Lung (tissue), 11 donors: ENCODE measurements at regions not wholly inside any gene's neighbourhood (a gene's known extent, or its start where the extent isn't known, plus 50 kb on each side); places are given as distances from the start of the nearest gene placed in this dataset.

ENCODE experiments used
- ATAC-seq: fragments of 200-7000 bp; cut with Tn5 transposase; one replicate; pipeline ENCODE4 v1.9.1; 2020; ENCODE audit warnings: moderate number of reproducible peaks; ENCODE audit not compliant: insufficient read depth, low FRiP score
- DNase-seq, 3 donors: peaks; one replicate each; pipeline ENCODE4 v3.0.0-alpha.2; 2013 to 2017
- H3K27ac ChIP-seq, 2 donors: one replicate each; pipeline ENCODE4 v1.5.1; 2013; ENCODE audit warnings: mild to moderate bottlenecking in 2 of 2, moderate library complexity in 2 of 2, control low read depth in 1 of 2, inconsistent platforms in 1 of 2, low read depth in 1 of 2, low read length in 1 of 2
- H3K27me3 ChIP-seq, 3 donors: one replicate each; pipeline ENCODE4 v1.5.1; 2013; ENCODE audit warnings: low read length in 2 of 3; ENCODE audit not compliant: control insufficient read depth in 3 of 3, insufficient read depth in 3 of 3
- H3K36me3 ChIP-seq, 4 donors: one replicate each; pipeline ENCODE4 v1.5.1; 2013; ENCODE audit warnings: low read length in 4 of 4, mild to moderate bottlenecking in 1 of 4, moderate library complexity in 1 of 4; ENCODE audit not compliant: control insufficient read depth in 4 of 4, insufficient read depth in 4 of 4
- H3K4me1 ChIP-seq, 5 donors: one replicate each; pipeline ENCODE4 v1.5.1; 2013; ENCODE audit warnings: low read length in 5 of 5, mild to moderate bottlenecking in 2 of 5, moderate library complexity in 1 of 5; ENCODE audit not compliant: control insufficient read depth in 5 of 5, insufficient read depth in 5 of 5
- H3K4me3 ChIP-seq: one replicate; pipeline ENCODE4 v1.5.1; 2013; ENCODE audit warnings: mild to moderate bottlenecking, control low read depth, moderate library complexity
- H3K9ac ChIP-seq, 2 donors: one replicate each; pipeline ENCODE4 v1.5.1; 2013; ENCODE audit warnings: low read length in 2 of 2, control low read depth in 1 of 2; ENCODE audit not compliant: insufficient read depth in 1 of 2
- H3K9me3 ChIP-seq, 4 donors: one replicate each; pipeline ENCODE4 v1.5.1; 2013; ENCODE audit warnings: low read length in 3 of 4, mild to moderate bottlenecking in 1 of 4, moderate library complexity in 1 of 4; ENCODE audit not compliant: control insufficient read depth in 4 of 4, insufficient read depth in 3 of 4
- WGBS, 2 donors: extraction: QIAGEN DNeasy Blood & Tissue Kit; methylation state at CpG; one replicate each; pipeline ENCODE4 v1.1.7; 2013; 5-methylcytosine and 5-hydroxymethylcytosine counted together
- TF ChIP-seq, protein P1 (sequence below): IDR thresholded peaks from 2 replicates; pipeline ENCODE4 v1.5.1; 2012; ENCODE audit warnings: mild to moderate bottlenecking; ENCODE audit errors: control extremely low read depth, extremely low read depth
- donor health status: control.
- donor health status: control.
- donor health status: Bipolar disorder and iron deficiency.
- donor health status: healthy.
- donor health status: DM: yes; HTN: yes; CAD: no.

DNA sequence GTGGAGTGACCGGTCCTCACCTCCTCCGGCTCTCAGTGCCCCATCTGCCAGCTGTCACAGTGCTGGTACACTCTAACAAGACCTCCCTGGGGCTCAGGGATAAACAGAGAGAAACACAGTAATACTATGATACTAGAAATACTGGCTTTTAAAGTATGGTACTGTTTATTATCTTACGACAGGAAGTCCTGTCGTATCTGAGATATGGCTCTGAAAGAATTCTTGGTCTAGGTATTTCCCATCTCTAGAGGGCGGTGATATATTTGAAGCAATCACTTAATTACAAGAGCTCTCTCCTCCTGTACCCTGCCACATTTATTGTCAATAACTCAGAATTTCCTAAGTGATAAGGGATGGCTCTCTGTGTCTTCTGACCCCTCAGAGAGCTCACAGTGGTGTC lies 119.1 kb downstream of the RRM1 start:
- ATAC-seq, result no peak
- no peaks in the 10 kb centered on the region for H3K36me3 ChIP-seq
- no peak overlapping the region for H3K9ac ChIP-seq
- no peak overlapping the region for H3K27ac ChIP-seq
- no peak overlapping the region for H3K4me3 ChIP-seq
- 42 to 67% methylated on average over 5 of the region's 5 CpGs for WGBS, 2 donors
- peaks cover 0 to 26% (median 11%) of the 10 kb centered on the region in 3 donors for H3K27me3 ChIP-seq
- TF ChIP-seq, protein P1, sequence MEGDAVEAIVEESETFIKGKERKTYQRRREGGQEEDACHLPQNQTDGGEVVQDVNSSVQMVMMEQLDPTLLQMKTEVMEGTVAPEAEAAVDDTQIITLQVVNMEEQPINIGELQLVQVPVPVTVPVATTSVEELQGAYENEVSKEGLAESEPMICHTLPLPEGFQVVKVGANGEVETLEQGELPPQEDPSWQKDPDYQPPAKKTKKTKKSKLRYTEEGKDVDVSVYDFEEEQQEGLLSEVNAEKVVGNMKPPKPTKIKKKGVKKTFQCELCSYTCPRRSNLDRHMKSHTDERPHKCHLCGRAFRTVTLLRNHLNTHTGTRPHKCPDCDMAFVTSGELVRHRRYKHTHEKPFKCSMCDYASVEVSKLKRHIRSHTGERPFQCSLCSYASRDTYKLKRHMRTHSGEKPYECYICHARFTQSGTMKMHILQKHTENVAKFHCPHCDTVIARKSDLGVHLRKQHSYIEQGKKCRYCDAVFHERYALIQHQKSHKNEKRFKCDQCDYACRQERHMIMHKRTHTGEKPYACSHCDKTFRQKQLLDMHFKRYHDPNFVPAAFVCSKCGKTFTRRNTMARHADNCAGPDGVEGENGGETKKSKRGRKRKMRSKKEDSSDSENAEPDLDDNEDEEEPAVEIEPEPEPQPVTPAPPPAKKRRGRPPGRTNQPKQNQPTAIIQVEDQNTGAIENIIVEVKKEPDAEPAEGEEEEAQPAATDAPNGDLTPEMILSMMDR, result no peak
- H3K9me3 ChIP-seq, result no peaks in the 10 kb centered on the region
- DNase-seq, result no peak
- H3K4me1 ChIP-seq, result no peaks in the 10 kb centered on the region

GRCh38 chr11:4211991-4212390 lies 117.4 kb downstream of the RRM1 start:
- DNase-seq (no peak), ATAC-seq (no peak)
- TF ChIP-seq, protein P1, result no peak
- Histone ChIP-seq H3K9me3 (no peaks in the 10 kb centered on the region), H3K9ac (no peak overlapping the region), H3K4me1 (no peaks in the 10 kb centered on the region), H3K36me3 (no peaks in the 10 kb centered on the region), H3K4me3 (no peak overlapping the region), H3K27ac (no peak overlapping the region), H3K27me3 (peaks cover 0 to 24% (median 11%) of the 10 kb centered on the region in 3 donors)
- 13 to 16% methylated on average over 24 of the region's 24 CpGs for WGBS, 2 donors

DNA sequence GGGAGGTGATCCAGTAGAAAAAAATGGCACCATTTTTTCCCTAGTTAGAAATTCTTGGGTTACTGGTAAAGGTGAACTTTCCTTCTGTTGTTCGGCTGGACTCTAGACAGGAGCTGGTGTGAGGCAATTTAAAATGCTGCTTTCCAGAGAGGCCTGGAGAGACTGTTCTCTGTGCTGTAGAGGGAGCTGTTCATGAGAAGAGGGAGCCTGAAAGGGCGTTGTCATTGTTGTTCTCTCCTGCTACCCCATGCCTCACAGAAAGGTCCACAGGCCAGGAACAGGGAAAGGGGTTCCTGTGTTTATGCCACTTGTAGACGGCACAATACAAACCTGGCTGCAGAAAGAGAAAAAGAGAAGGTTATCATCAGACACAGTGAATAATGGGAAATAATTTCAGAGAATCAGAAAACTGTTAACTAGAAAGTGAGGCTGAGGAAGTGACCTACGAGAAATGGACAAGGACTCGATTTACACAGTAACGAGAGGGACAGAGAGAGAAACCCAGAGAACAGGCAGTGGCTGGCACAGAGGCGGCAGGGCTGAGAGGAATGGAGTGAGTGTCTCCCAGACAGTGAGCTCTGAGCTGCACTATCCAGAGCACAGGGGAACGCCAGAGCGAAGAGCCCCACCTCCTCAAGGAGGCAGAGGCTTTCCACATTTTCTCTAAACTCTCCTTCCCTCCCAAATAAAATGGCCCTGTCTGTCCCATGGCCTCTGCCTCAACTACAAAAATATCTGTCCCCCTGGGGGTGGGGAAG lies 109.2 kb downstream of the RRM1 start:
- no peak for DNase-seq
- ATAC-seq, result no peak
- Histone ChIP-seq H3K27ac (no peak overlapping the region), H3K4me1 (no peaks in the 10 kb centered on the region), H3K36me3 (no peaks in the 10 kb centered on the region), H3K4me3 (no peak overlapping the region), H3K9me3 (no peaks in the 10 kb centered on the region), H3K9ac (no peak overlapping the region), H3K27me3 (peaks cover 0 to under 1% (median 0%) of the 10 kb centered on the region in 3 donors)
- 74 to 83% methylated on average over 9 of the region's 9 CpGs for WGBS, 2 donors
- TF ChIP-seq, protein P1, result no peak

DNA sequence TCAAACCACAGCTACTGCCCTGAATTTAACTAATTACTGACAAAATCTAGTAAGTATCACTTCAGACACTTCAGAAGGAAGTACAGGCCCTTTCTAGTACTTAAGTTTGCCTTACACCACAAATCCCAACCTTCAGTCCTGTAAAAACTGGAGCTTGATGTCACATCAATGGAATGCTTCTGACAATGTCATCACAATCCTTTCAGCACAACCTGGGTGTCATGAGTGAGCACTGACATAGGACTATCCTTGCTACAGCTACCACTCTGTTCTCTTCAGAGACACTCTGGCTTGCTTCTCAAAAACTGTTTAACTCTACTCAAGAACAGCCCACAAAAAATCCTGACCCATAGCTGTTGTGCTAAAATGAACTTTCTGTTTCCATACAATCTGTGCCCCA lies 108.2 kb downstream of the RRM1 start:
- Histone ChIP-seq H3K36me3 (no peaks in the 10 kb centered on the region), H3K27me3 (no peaks in the 10 kb centered on the region), H3K4me1 (no peaks in the 10 kb centered on the region), H3K9me3 (no peaks in the 10 kb centered on the region), H3K9ac (no peak overlapping the region), H3K27ac (no peak overlapping the region), H3K4me3 (no peak overlapping the region)
- TF ChIP-seq, protein P1, result no peak
- DNase-seq, result no peak
- ATAC-seq, result no peak
